Prostate gland (tissue), 2 donors: ENCODE measurements at regions not wholly inside any gene's neighbourhood (a gene's known extent, or its start where the extent isn't known, plus 50 kb on each side); places are given as distances from the start of the nearest gene placed in this dataset.

Experiments used
- POLR2A ChIP-seq: fragments of 450-650 bp; IDR thresholded peaks from one replicate; pipeline ENCODE4 v1.6.1; 2016; ENCODE audit warnings: antibody characterized with exemption, mild to moderate bottlenecking
- POLR2AphosphoS5 ChIP-seq: sonication (generic); formaldehyde crosslinking; IDR thresholded peaks from one replicate; pipeline ENCODE4 v1.6.1; 2017; ENCODE audit warnings: antibody characterized with exemption
- TF ChIP-seq, protein P1 (sequence below), 4 experiments: fragments of 200-600 bp in 2 of 4; fragments of 450-650 bp in 2 of 4; sonication (generic) in 2 of 4; IDR thresholded peaks; 1 replicate in 3 of 4; 2 replicates in 1 of 4; pipeline ENCODE4 v1.5.1; 2016 to 2019; ENCODE audit warnings: antibody characterized with exemption in 4 of 4, mild to moderate bottlenecking in 2 of 4, moderate library complexity in 2 of 4

DNA sequence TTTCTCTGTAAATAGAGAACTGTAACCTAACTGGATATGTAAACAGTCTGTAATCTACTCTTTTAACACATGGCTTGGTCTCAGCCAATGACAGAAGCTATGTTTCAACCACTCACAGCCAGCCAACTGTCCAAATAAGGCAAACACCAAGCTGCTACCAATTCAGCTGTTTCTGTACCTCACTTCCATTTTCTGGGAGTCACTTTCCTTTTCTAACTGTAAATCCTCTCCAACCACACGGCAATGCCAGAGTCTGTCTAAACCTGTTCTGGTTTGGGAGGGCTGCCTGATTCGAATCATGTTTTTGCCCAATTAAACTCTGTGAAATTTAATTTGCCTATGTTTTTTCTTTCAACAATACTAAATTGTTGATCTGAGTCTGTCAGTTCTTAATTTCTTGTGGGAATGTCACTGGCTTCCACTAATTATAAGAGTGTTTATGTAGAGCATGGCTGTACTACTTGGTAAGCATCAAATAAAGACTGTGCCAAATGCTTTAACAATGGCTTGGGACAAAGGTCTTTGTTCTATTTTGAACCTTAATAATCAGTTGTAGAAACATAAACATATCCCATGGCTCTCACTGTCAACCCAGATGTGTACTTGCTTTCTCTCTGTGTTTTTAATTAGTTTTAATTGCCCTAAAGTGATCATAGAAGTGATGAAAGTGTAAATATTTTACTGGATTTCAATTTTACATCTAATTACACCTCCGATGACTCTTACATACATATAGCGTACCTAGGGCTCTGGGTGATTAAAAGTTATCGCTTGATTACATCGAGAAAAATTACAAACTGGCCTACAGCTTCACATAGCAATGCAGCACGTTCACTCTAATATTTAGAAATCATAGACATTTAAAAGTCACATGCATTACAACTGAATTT, 1144.6 kb upstream of the TMPRSS15 start:
- TF ChIP-seq POLR2AphosphoS5 (no peak), POLR2A (no peak)
- TF ChIP-seq, protein P1, sequence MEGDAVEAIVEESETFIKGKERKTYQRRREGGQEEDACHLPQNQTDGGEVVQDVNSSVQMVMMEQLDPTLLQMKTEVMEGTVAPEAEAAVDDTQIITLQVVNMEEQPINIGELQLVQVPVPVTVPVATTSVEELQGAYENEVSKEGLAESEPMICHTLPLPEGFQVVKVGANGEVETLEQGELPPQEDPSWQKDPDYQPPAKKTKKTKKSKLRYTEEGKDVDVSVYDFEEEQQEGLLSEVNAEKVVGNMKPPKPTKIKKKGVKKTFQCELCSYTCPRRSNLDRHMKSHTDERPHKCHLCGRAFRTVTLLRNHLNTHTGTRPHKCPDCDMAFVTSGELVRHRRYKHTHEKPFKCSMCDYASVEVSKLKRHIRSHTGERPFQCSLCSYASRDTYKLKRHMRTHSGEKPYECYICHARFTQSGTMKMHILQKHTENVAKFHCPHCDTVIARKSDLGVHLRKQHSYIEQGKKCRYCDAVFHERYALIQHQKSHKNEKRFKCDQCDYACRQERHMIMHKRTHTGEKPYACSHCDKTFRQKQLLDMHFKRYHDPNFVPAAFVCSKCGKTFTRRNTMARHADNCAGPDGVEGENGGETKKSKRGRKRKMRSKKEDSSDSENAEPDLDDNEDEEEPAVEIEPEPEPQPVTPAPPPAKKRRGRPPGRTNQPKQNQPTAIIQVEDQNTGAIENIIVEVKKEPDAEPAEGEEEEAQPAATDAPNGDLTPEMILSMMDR (IDR thresholded peaks at IDR 0.05): no peak
